HCT116 (cell line): ENCODE measurements at regions not wholly inside any gene's neighbourhood (a gene's known extent, or its start where the extent isn't known, plus 50 kb on each side); places are given as distances from the start of the nearest gene placed in this dataset.

Experiments
- ATAC-seq: fragments of 200-7000 bp; cut with Tn5 transposase; 2 replicates; pipeline ENCODE4 v1.9.1; 2020; ENCODE audit warnings: mild to moderate bottlenecking, moderate library complexity
- BruUV-seq: library from RNA; stranded (reverse); fragments of 400-500 nt; replicated peaks from 2 replicates; lab custom pipeline; 2021; lab: Mats Ljungman, UMichigan
- CTCF ChIA-PET: fragments of 300-600 bp; sonication (Branson Sonifier 250); formaldehyde crosslinking; loops from one replicate; lab custom pipeline; 2021; ENCODE audit warnings: antibody characterized with exemption; lab: Charles Lee
- POLR2A ChIA-PET: fragments of 300-600, 350-600 bp; sonication (Branson Sonifier 250); formaldehyde crosslinking; loops from one replicate; lab custom pipeline; 2021; ENCODE audit warnings: antibody characterized with exemption; lab: Charles Lee
- RAD21 ChIA-PET, 2 experiments: fragments of 300-600 bp; sonication (Branson Sonifier 250); formaldehyde crosslinking; loops; one replicate each; lab custom pipeline; 2023; ENCODE audit warnings: low total read pairs in 2 of 2; ENCODE audit not compliant: uncharacterized antibody in 2 of 2, unreplicated experiment in 2 of 2, low non-redundant PET in 1 of 2; lab: Charles Lee
- DNase-seq: peaks from one replicate; pipeline ENCODE4 v3.0.0-alpha.2; 2010; ENCODE audit warnings: low read depth, low spot score
- H2AFZ ChIP-seq: fragments of 200-600 bp; shearing (Covaris generic), sonication (generic); 2 replicates; pipeline ENCODE4 v1.6.1; 2017; ENCODE audit warnings: low read depth, mixed run types, mixed read lengths, antibody characterized with exemption, low read length; ENCODE audit not compliant: poor library complexity, severe bottlenecking
- H3K27ac ChIP-seq: 2 replicates; pipeline ENCODE4 v1.5.1; 2012; ENCODE audit warnings: low read depth, low read length
- H3K27me3 ChIP-seq: fragments of 200-600 bp; sonication (generic); 2 replicates; pipeline ENCODE4 v1.6.1; 2016; ENCODE audit warnings: mixed run types, low read length, mixed read lengths; ENCODE audit not compliant: insufficient read depth
- H3K36me3 ChIP-seq, 2 experiments: fragments of 200-500 bp in 1 of 2; fragments of 200-600 bp in 1 of 2; sonication (Bioruptor generic) in 1 of 2; sonication (generic) in 1 of 2; 2 replicates each; pipeline versions ENCODE4 v1.5.1 to v1.6.1; 2014 to 2016; ENCODE audit warnings: low read length in 2 of 2, inconsistent platforms in 1 of 2, mixed read lengths in 1 of 2, mixed run types in 1 of 2; ENCODE audit not compliant: insufficient read depth in 2 of 2, control insufficient read depth in 1 of 2
- H3K4me1 ChIP-seq, 2 experiments: fragments of 200-600 bp in 1 of 2; sonication (generic) in 1 of 2; 2 replicates each; pipeline versions ENCODE4 v1.5.1 to v1.6.1; 2012 to 2017; ENCODE audit warnings: low read length in 2 of 2, inconsistent platforms in 1 of 2, mild to moderate bottlenecking in 1 of 2, mixed read lengths in 1 of 2, mixed run types in 1 of 2, moderate library complexity in 1 of 2; ENCODE audit not compliant: insufficient read depth in 2 of 2, control insufficient read depth in 1 of 2
- H3K4me2 ChIP-seq: fragments of 200-600 bp; sonication (generic); 2 replicates; pipeline ENCODE4 v1.6.1; 2017; ENCODE audit warnings: mixed run types, low read length, mixed read lengths
- H3K4me3 ChIP-seq, 2 experiments: fragments of 200-600 bp in 1 of 2; sonication (generic) in 1 of 2; replicated peaks in 1 of 2; 2 replicates each; pipeline ENCODE4 v1.5.1; 2011 to 2016; ENCODE audit warnings: low read length in 2 of 2, control low read depth in 1 of 2, low read depth in 1 of 2, mild to moderate bottlenecking in 1 of 2, mixed read lengths in 1 of 2, mixed run types in 1 of 2
- H3K79me2 ChIP-seq: fragments of 200-600 bp; sonication (generic); 2 replicates; pipeline ENCODE4 v1.6.1; 2017; ENCODE audit warnings: mild to moderate bottlenecking, mixed run types, low read length, moderate library complexity, mixed read lengths; ENCODE audit not compliant: insufficient read depth
- H3K9ac ChIP-seq: fragments of 200-600 bp; sonication (generic); 2 replicates; pipeline ENCODE4 v1.6.1; 2016; ENCODE audit warnings: low read length, mixed read lengths
- H3K9me2 ChIP-seq: fragments of 200-600 bp; sonication (generic), shearing (Covaris generic); 2 replicates; pipeline ENCODE4 v1.6.1; 2017; ENCODE audit warnings: mixed run types, mild to moderate bottlenecking, moderate library complexity; ENCODE audit not compliant: insufficient read depth
- H3K9me3 ChIP-seq, 2 experiments: fragments of 200-500 bp in 1 of 2; fragments of 200-600 bp in 1 of 2; sonication (Bioruptor generic) in 1 of 2; sonication (generic) in 1 of 2; 2 replicates each; pipeline ENCODE4 v1.6.1; 2014 to 2017; ENCODE audit warnings: low read length in 2 of 2, mixed read lengths in 2 of 2, inconsistent platforms in 1 of 2, low read depth in 1 of 2, mild to moderate bottlenecking in 1 of 2, mixed run types in 1 of 2, moderate library complexity in 1 of 2; ENCODE audit not compliant: control insufficient read depth in 1 of 2, insufficient read depth in 1 of 2
- H4K20me1 ChIP-seq: fragments of 200-600 bp; sonication (generic), shearing (Covaris generic); 2 replicates; pipeline ENCODE4 v1.6.1; 2017; ENCODE audit warnings: mixed run types, mild to moderate bottlenecking, moderate library complexity; ENCODE audit not compliant: insufficient read depth
- CEBPB ChIP-seq: IDR thresholded peaks from 2 replicates; pipeline ENCODE4 v1.6.1; 2012; ENCODE audit warnings: low read depth
- ELF1 ChIP-seq: IDR thresholded peaks from 2 replicates; pipeline ENCODE4 v1.6.1; 2012; ENCODE audit warnings: low read depth, borderline replicate concordance
- EZH2 ChIP-seq: fragments of 200-600 bp; sonication (generic); IDR thresholded peaks from 2 replicates; pipeline ENCODE4 v1.6.1; 2017; ENCODE audit warnings: antibody characterized with exemption, mixed run types
- JUND ChIP-seq: IDR thresholded peaks from 2 replicates; pipeline ENCODE4 v1.6.1; 2012
- MAX ChIP-seq: IDR thresholded peaks from 2 replicates; pipeline ENCODE4 v1.6.1; 2012
- POLR2A ChIP-seq: IDR thresholded peaks from 2 replicates; pipeline ENCODE4 v1.7.0; 2011; ENCODE audit warnings: borderline replicate concordance; ENCODE audit not compliant: insufficient read depth, insufficient read length; ENCODE audit errors: extremely low read depth
- POLR2AphosphoS5 ChIP-seq: IDR thresholded peaks from 2 replicates; pipeline ENCODE4 v1.6.1; 2011; ENCODE audit warnings: mild to moderate bottlenecking, low read depth, low read length, moderate library complexity
- SIN3A ChIP-seq: IDR thresholded peaks from 2 replicates; pipeline ENCODE4 v1.6.1; 2012; ENCODE audit warnings: low read depth
- SP1 ChIP-seq: IDR thresholded peaks from 2 replicates; pipeline ENCODE4 v1.6.1; 2012; ENCODE audit warnings: low read depth
- TCF7L2 ChIP-seq: IDR thresholded peaks from 2 replicates; pipeline ENCODE4 v1.7.0; 2011; ENCODE audit warnings: borderline replicate concordance, inconsistent platforms; ENCODE audit not compliant: insufficient read depth, insufficient read length; ENCODE audit errors: extremely low read depth
- YY1 ChIP-seq: IDR thresholded peaks from 2 replicates; pipeline ENCODE4 v1.6.1; 2011; ENCODE audit warnings: low read length, low read depth, moderate library complexity, mild to moderate bottlenecking; ENCODE audit not compliant: insufficient replicate concordance; ENCODE audit errors: extremely low read depth
- ZBTB33 ChIP-seq: IDR thresholded peaks from 2 replicates; pipeline ENCODE4 v1.6.1; 2011; ENCODE audit warnings: mild to moderate bottlenecking, low read length, moderate library complexity; ENCODE audit not compliant: insufficient replicate concordance; ENCODE audit errors: extremely low read depth
- ZNF274 ChIP-seq: fragments of 200-500 bp; sonication (Bioruptor generic); IDR thresholded peaks from 2 replicates; pipeline ENCODE4 v1.6.1; 2014; ENCODE audit warnings: mild to moderate bottlenecking, low read depth, low read length, inconsistent platforms
- intact Hi-C: fragments of 100-400 bp; cut with micrococcal nuclease; formaldehyde crosslinking; loops from 2 replicates; pipeline ENCODE4 v1.10.0; 2022

- H3K4me3 ChIP-seq = no peak overlapping the region
- H2AFZ ChIP-seq = no peak overlapping the region
- ChIA-PET CTCF (no interaction called here), POLR2A (no interaction called here), RAD21 (no interaction called here)
- H3K36me3 ChIP-seq = no peaks in the 10 kb centered on the region
- H3K27me3 ChIP-seq = no peaks in the 10 kb centered on the region
- intact Hi-C loops = no loop called here
- no peaks in the 10 kb centered on the region for H3K9me3 ChIP-seq
- no peak for DNase-seq
- no peak overlapping the region for H3K9ac ChIP-seq
- TF ChIP-seq ELF1 (no peak), SIN3A (no peak), ZBTB33 (no peak), POLR2AphosphoS5 (no peak), EZH2 (no peak), JUND (no peak), SP1 (no peak), YY1 (no peak)
- no peaks in the 10 kb centered on the region for H4K20me1 ChIP-seq
- BruUV-seq = no TSS peak
- no peak for ATAC-seq
- no peaks in the 10 kb centered on the region for H3K79me2 ChIP-seq
- no peaks in the 10 kb centered on the region for H3K9me2 ChIP-seq
- H3K27ac ChIP-seq = no peak overlapping the region
- no peak overlapping the region for H3K4me2 ChIP-seq
- H3K4me1 ChIP-seq = no peaks in the 10 kb centered on the region
Observed at GRCh38 chr2:142478206-142478605, 347.4 kb upstream of the LRP1B start.

- TF ChIP-seq TCF7L2 = no peak
- no peak for TF ChIP-seq MAX
- TF ChIP-seq POLR2AphosphoS5 = no peak
- no peak for TF ChIP-seq ELF1
- no peak for TF ChIP-seq POLR2A
- no peak for TF ChIP-seq ZNF274
- no peak for TF ChIP-seq CEBPB
Observed at GRCh38 chr2:142472382-142472781, 341.6 kb upstream of the LRP1B start.

More at GRCh38 chr2:142472382-142472781, 341.6 kb upstream of the LRP1B start:
- Histone ChIP-seq H3K27ac (no peak overlapping the region), H3K9me3 (no peaks in the 10 kb centered on the region), H3K79me2 (no peaks in the 10 kb centered on the region), H2AFZ (no peak overlapping the region), H3K4me3 (no peak overlapping the region), H3K9me2 (no peaks in the 10 kb centered on the region), H3K4me1 (no peaks in the 10 kb centered on the region), H3K4me2 (no peak overlapping the region), H3K27me3 (no peaks in the 10 kb centered on the region), H3K9ac (no peak overlapping the region), H3K36me3 (no peaks in the 10 kb centered on the region), H4K20me1 (no peaks in the 10 kb centered on the region)
- no TSS peak for BruUV-seq
- RAD21 ChIA-PET = no interaction called here
- no peak for DNase-seq
- ATAC-seq = no peak
- CTCF ChIA-PET = no interaction called here
- POLR2A ChIA-PET = no interaction called here
- intact Hi-C loops = no loop called here
